Right lobe of liver (tissue), 6 donors: ENCODE measurements at regions not wholly inside any gene's neighbourhood (a gene's known extent, or its start where the extent isn't known, plus 50 kb on each side); places are given as distances from the start of the nearest gene placed in this dataset.

Experiments used
- ATAC-seq, 4 donors: fragments of 200-7000 bp; cut with Tn5 transposase; one replicate each; pipeline ENCODE4 v1.9.1; 2020; ENCODE audit warnings: mild to moderate bottlenecking in 4 of 4, moderate library complexity in 4 of 4
- DNase-seq, 3 donors: peaks; one replicate each; pipeline ENCODE4 v3.0.0-alpha.2; 2020
- H3K27ac ChIP-seq, 3 donors: fragments of 200-600 bp; one replicate each; pipeline ENCODE4 v1.8.0; 2022
- H3K27me3 ChIP-seq, 2 donors: fragments of 200-600 bp; one replicate each; pipeline ENCODE4 v1.8.0; 2022
- H3K36me3 ChIP-seq, 4 donors: fragments of 200-600 bp; sonication (generic) in 1 of 4; one replicate each; pipeline versions ENCODE4 v1.5.1 to v1.8.0; 2017 to 2022; ENCODE audit warnings: control low read depth in 1 of 4
- H3K4me1 ChIP-seq, 4 donors: fragments of 200-600 bp; sonication (generic) in 1 of 4; one replicate each; pipeline versions ENCODE4 v1.5.1 to v1.8.0; 2017 to 2022; ENCODE audit warnings: control low read depth in 1 of 4
- H3K4me3 ChIP-seq, 3 donors: fragments of 200-600 bp; one replicate each; pipeline ENCODE4 v1.8.0; 2022
- H3K9me3 ChIP-seq, 4 donors: fragments of 200-600 bp; sonication (generic) in 1 of 4; one replicate each; pipeline versions ENCODE4 v1.5.1 to v1.8.0; 2017 to 2022; ENCODE audit warnings: control low read depth in 1 of 4
- POLR2A ChIP-seq: fragments of 450-650 bp; IDR thresholded peaks from one replicate; pipeline ENCODE4 v1.6.1; 2017; ENCODE audit warnings: antibody characterized with exemption, mild to moderate bottlenecking
- WGBS: methylation state at CpG from one replicate; pipeline ENCODE4 v1.1.6; 2018; ENCODE audit warnings: low coverage, low lambda C conversion rate; ENCODE audit not compliant: insufficient coverage; ENCODE audit errors: missing lambda C conversion rate; 5-methylcytosine and 5-hydroxymethylcytosine counted together
- intact Hi-C, 2 donors: fragments of 100-400 bp; cut with DNase I; formaldehyde crosslinking; loops; one replicate each; pipeline versions ENCODE4 v1.11.2 to v1.14.1; 2022
- TF ChIP-seq, protein P1 (sequence below), 4 donors: fragments of 200-600 bp in 3 of 4; fragments of 450-650 bp in 1 of 4; IDR thresholded peaks; one replicate each; pipeline versions ENCODE4 v1.5.1 to v1.8.0; 2016 to 2022; ENCODE audit warnings: antibody characterized with exemption in 4 of 4, mild to moderate bottlenecking in 2 of 4
- donor health status: DM: no; HTN: yes; CAD: no.
- donor health status: DM: no; HTN: no; CAD: no.
- donor health status: DM: no; HTN: no; CAD: no.
- donor health status: DM: no; HTN: yes; CAD: no.
- donor health status: DM: no; HTN: yes; CAD: no.

DNA sequence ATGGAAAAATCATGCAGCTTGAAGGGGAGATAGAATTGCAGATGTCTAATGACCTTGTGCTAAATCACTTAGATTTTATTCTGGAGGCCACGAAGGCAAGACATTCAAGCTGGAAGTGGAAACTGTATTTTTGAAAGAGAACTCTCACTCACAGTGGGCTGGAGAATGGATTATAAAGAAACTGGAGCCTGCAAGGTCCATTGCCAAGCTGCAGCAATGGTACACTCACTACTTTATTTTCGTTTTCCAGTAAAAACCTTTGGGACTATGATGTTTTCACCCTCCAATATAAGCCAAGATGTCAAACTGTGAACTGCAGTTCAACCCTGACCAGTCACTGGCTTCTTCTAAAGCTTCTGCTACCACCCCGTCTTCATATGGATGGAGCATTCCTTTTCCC, 62.0 kb downstream of the SKIDA1 start:
- Histone ChIP-seq H3K4me3 (no peak overlapping the region), H3K27ac (no peak overlapping the region), H3K27me3 (no peaks in the 10 kb centered on the region), H3K36me3 (no peaks in the 10 kb centered on the region), H3K4me1 (no peaks in the 10 kb centered on the region), H3K9me3 (no peaks in the 10 kb centered on the region)
- ATAC-seq (no peak), DNase-seq (no peak)
- TF ChIP-seq, protein P1, sequence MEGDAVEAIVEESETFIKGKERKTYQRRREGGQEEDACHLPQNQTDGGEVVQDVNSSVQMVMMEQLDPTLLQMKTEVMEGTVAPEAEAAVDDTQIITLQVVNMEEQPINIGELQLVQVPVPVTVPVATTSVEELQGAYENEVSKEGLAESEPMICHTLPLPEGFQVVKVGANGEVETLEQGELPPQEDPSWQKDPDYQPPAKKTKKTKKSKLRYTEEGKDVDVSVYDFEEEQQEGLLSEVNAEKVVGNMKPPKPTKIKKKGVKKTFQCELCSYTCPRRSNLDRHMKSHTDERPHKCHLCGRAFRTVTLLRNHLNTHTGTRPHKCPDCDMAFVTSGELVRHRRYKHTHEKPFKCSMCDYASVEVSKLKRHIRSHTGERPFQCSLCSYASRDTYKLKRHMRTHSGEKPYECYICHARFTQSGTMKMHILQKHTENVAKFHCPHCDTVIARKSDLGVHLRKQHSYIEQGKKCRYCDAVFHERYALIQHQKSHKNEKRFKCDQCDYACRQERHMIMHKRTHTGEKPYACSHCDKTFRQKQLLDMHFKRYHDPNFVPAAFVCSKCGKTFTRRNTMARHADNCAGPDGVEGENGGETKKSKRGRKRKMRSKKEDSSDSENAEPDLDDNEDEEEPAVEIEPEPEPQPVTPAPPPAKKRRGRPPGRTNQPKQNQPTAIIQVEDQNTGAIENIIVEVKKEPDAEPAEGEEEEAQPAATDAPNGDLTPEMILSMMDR (IDR thresholded peaks at IDR 0.05): no peak
- no peak for TF ChIP-seq POLR2A
- WGBS: 64% methylated on average over 3 of the region's 3 CpGs
- intact Hi-C loops: no loop called here

DNA sequence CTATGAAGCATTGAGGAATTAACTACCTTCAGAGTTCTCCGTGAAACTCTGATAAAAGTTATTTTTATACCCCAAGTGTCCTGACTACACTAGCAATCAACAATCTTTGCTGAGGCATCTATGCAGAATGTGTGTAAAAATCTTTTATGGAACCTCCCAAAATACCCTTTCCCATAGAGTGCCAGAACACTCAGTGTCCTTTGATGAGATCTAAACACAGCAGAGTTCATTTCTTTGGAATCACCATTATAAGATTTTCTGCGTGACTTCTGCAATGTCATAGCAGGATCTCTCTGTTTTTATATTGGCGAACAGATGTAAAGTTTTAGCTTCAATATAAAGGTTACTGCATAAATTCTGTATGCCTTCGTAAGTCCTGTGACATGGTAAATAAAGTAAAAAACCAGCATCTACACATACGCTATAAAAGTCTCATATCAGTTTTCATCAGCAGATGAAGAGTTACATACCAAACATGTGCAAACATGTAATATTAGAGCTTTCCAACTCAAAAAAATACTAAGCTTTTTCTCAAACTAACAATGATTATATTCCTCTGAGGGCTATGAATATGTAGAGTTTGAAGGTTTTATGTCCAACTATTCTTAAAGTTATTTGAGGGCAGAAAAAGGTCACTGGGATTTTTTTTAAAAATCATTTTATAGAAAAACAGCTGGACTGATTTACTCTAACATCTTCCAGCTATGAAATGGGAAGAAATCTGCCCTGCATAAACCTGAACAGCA, 67.2 kb downstream of the SKIDA1 start:
- Histone ChIP-seq H3K9me3 (peaks cover 0 to 4% (median 0%) of the 10 kb centered on the region in 4 donors), H3K36me3 (no peaks in the 10 kb centered on the region), H3K27me3 (no peaks in the 10 kb centered on the region), H3K4me3 (no peak overlapping the region), H3K4me1 (no peaks in the 10 kb centered on the region), H3K27ac (no peak overlapping the region)
- WGBS: 74% methylated on average over 5 of the region's 5 CpGs
- DNase-seq (no peak), ATAC-seq (no peak)
- TF ChIP-seq, protein P1 (IDR thresholded peaks at IDR 0.05): no peak
- TF ChIP-seq POLR2A: no peak
- intact Hi-C loops: no loop called here

DNA sequence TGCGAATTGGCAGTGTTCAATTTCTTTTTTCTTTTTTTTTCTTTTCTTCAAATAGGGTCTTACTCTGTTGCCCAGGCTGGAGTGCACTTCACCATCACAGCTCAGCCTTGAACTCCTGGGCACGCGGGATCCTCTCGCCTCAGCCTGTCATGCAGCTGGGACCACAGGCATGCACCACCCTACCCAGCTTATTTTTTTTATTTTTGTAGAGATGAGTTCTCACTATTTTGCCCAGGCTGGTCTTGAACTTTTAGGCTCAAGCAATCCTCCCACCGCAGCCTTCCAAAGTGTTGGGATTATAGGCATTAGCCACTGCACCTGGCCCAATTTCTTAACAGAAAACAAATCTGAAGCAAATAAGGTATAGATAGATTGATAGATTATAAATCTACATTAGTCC, 69.3 kb downstream of the SKIDA1 start:
- Histone ChIP-seq H3K9me3 (peaks cover 0 to 4% (median 0%) of the 10 kb centered on the region in 4 donors), H3K27me3 (no peaks in the 10 kb centered on the region), H3K27ac (no peak overlapping the region), H3K4me1 (no peaks in the 10 kb centered on the region), H3K36me3 (no peaks in the 10 kb centered on the region), H3K4me3 (no peak overlapping the region)
- ATAC-seq (no peak), DNase-seq (no peak)
- no peak for TF ChIP-seq POLR2A
- TF ChIP-seq, protein P1 (IDR thresholded peaks at IDR 0.05): no peak
- 90% methylated on average over 5 of the region's 5 CpGs for WGBS
- intact Hi-C loops: no loop called here

DNA sequence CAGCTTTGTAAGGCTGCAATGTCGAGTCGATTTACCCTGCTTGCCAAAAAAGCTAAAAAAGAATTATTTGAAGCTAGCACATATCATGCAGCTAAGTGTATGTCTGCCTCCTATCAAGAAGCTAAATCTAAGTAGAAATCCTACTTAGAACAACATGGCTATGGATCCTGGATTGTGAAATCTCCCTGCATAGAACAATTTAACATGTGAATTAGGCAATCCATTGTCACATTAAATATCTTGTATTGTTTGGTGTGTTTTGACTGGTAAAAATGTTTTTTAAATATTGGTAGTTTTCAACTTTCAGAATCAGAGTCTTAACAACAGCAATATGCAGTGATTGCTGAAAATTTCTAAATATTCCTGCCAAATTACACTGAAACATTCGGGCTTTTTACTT, 73.3 kb downstream of the SKIDA1 start:
- H3K27ac ChIP-seq: no peak overlapping the region
- 79% methylated on average over 1 of the region's 3 CpGs for WGBS
- no peaks in the 10 kb centered on the region for H3K4me1 ChIP-seq
- DNase-seq (no peak), ATAC-seq (no peak)
- no peak overlapping the region for H3K4me3 ChIP-seq
- H3K36me3 ChIP-seq: no peaks in the 10 kb centered on the region
- no peaks in the 10 kb centered on the region for H3K27me3 ChIP-seq
- no peak for TF ChIP-seq POLR2A
- TF ChIP-seq, protein P1 (IDR thresholded peaks at IDR 0.05): no peak
- intact Hi-C loops: no loop called here
- peaks cover 0 to 4% (median 0%) of the 10 kb centered on the region in 4 donors for H3K9me3 ChIP-seq
